ENCODE measurements at regions not wholly inside any gene's neighbourhood (a gene's known extent, or its start where the extent isn't known, plus 50 kb on each side); places are given as distances from the start of the nearest gene placed in this dataset.
"Not testable (repeated sequence)": the region's sequence is repeated elsewhere in the genome, so short reads cannot be mapped to it uniquely, and the experiment has no call there.

DNA sequence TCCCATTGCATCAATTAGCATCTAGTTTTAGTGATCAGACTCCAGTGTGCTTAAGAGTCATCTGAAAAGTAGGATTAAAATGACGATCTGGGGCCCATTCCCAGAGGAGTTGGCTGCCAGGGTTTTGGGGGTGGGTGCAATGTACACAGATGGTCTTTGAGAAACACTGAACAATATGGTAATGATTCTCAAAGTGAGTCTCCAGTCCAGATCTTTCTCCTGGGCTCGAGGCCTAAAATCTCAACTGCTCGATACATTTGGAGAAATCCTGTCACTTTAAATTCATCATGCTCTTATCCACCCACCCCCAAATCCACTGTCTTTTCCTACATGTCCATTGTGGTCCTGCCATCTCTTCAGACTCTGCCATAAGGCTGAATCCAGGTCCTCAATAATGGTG lies 80.7 kb upstream of the MYLIP start:
- CTCF ChIA-PET = no interaction called here
- Mint-ChIP-seq H3K27me3 (peaks cover 3% of the 10 kb centered on the region), H3K4me3 (no peak overlapping the region)

DNA sequence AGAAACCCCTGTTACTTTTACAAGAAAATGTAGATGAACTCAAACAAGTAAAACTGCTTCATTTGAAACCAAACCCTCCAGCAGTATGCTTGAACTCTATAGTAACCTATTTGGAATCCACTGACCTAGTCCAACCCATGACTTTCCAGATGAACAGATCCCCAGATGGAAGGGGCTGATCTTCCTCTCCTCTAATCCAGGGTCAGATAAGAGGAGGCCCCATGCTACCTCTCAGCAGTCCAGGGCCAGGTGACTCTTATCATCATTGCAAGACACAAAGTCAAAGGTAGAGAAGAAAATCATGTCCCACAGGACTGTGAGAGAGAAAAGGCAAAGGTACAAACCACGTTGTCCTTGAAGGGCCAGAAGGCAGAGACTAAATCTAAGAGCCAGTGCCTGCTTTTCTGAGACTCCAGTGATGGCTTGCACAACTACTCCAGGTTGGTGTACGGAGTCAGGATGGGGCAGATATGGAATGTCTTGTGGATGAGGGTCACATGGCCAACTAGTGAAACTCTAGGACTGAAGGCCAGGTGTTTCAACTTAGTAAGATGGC lies 81.4 kb upstream of the MYLIP start:
- no peak overlapping the region for H3K4me3 Mint-ChIP-seq
- CTCF ChIA-PET = no interaction called here
- H3K27ac Mint-ChIP-seq = no peak overlapping the region
- no peaks in the 10 kb centered on the region for H3K4me1 Mint-ChIP-seq
- H3K9me3 Mint-ChIP-seq = no peaks in the 10 kb centered on the region
- no peak for DNase-seq
- H3K27me3 Mint-ChIP-seq = peaks cover 3% of the 10 kb centered on the region
- no peaks in the 10 kb centered on the region for H3K36me3 Mint-ChIP-seq

More for the DNA sequence above, 80.7 kb upstream of the MYLIP start:
- H3K4me1 Mint-ChIP-seq = no peaks in the 10 kb centered on the region
- H3K9me3 Mint-ChIP-seq = no peaks in the 10 kb centered on the region
- no peak for DNase-seq
- H3K36me3 Mint-ChIP-seq = no peaks in the 10 kb centered on the region
- H3K27ac Mint-ChIP-seq = no peak overlapping the region

DNA sequence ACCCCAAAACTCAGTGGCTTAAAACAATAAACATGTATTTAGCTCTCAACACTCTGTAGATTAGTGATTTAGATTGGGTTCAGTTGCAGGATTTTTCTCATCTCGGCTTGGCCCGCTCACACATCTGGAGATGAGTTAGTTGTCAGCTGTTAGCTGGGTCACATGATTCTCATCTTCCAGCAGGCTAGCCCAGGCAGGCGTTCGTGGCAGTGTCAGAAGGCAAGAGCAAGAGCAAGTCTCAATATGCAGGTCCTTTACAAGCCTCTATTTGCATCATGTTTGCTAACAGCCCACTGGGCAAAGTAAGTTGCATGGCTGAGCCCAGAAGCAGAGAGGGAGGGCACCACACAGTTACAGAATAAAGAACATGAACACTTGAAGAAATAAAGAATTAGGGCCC lies 83.6 kb upstream of the MYLIP start:
- Mint-ChIP-seq H3K27ac (no peak overlapping the region), H3K4me3 (no peak overlapping the region), H3K9me3 (no peaks in the 10 kb centered on the region), H3K36me3 (no peaks in the 10 kb centered on the region), H3K4me1 (no peaks in the 10 kb centered on the region), H3K27me3 (no peaks in the 10 kb centered on the region)
- CTCF ChIA-PET = no interaction called here
- no peak for DNase-seq

DNA sequence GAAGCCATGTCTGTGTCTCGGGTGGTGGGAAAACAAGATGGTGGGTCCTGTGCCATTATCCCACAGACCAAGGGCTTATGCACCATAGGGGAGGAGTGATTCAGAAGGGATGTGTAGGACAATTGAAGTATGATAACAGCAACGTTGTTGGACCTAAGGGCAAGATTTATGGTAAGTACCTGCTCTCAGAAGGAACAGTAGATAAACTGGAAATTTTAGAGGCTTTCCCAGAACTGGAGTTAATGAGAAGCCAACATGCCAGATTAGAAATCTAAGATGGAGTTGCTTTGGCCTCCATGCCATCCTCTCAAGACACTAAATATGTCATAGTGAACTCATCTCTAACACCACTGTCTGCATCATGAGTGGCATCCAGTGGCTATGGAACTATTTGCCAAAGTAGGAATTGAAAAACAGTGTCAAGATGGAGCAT lies 84.7 kb upstream of the MYLIP start:
- Mint-ChIP-seq H3K27me3 (peaks cover 4% of the 10 kb centered on the region), H3K27ac (no peak overlapping the region), H3K9me3 (peaks cover 3% of the 10 kb centered on the region), H3K36me3 (no peaks in the 10 kb centered on the region), H3K4me3 (no peak overlapping the region), H3K4me1 (no peaks in the 10 kb centered on the region)
- CTCF ChIA-PET = no interaction called here
- DNase-seq = no peak

DNA sequence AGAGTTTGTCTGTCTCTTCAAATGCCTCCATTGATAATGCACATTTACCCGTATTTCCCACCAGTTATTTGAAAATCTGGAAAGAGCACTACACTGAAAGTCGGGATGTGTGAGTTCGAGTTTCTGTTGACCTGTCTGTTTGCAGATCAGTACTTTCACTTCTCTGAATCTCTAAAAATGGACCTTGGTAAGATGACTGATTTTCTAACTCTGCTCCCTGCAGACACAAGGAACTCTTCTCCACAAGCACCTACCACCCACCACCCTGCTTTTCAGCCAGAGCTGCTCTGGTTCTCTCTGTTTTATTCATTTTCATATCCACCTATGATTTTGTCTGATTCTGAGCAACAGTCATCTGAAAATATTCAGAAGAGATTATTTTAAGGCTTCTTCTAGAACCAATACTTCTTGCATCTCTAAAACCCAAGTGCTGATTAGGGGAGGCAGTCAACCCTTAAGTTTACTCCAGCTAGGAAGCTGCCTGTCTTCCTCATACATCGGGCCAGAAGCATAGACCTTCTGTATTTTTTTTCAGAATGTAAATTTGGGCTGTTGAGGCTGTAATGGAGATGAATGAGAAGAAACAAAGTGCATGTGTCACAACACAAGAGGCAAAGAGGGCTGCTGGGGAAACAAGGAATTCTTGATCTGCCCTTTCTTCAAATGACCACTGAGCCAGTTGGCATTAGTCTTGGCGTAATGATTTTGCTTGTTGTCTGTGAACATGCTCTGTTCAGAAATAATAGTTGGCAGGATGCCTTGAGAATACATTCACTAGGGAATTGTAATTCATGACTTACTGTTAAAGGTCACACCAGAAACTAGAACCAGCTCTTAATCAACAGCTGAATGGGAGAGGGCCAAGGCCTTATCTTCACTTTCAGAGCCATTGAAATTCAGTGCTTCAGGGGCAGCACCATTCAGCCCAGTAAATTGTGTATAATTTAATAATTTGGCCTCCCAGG lies 85.4 kb upstream of the MYLIP start:
- Mint-ChIP-seq H3K4me1 (no peaks in the 10 kb centered on the region), H3K9me3 (peaks cover 3% of the 10 kb centered on the region), H3K4me3 (no peak overlapping the region), H3K27me3 (peaks cover 4% of the 10 kb centered on the region), H3K36me3 (no peaks in the 10 kb centered on the region), H3K27ac (no peak overlapping the region)
- CTCF ChIA-PET = no interaction called here
- no peak for DNase-seq

DNA sequence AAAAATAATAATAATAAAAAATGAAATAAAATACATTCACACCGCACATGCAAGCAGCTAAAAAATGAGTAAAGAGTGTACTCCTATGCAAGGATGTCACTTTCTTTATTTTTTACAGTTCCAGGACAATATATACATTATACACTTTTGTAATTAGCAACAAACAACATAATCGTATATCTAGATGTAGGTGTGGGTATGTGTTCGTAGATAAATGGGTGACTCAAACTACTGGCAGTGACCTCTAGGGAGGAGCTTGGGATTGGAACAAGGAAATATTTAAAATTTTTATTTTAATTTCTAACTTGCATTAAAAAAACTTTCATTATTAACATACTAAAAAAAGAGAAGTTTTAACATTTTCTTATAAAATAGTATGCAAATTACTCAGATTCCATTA lies 86.1 kb upstream of the MYLIP start:
- H3K4me3 Mint-ChIP-seq = no peak overlapping the region
- DNase-seq = no peak
- peaks cover 4% of the 10 kb centered on the region for H3K27me3 Mint-ChIP-seq
- H3K9me3 Mint-ChIP-seq = peaks cover 3% of the 10 kb centered on the region
- H3K36me3 Mint-ChIP-seq = no peaks in the 10 kb centered on the region
- no peaks in the 10 kb centered on the region for H3K4me1 Mint-ChIP-seq
- CTCF ChIA-PET = no interaction called here
- no peak overlapping the region for H3K27ac Mint-ChIP-seq

DNA sequence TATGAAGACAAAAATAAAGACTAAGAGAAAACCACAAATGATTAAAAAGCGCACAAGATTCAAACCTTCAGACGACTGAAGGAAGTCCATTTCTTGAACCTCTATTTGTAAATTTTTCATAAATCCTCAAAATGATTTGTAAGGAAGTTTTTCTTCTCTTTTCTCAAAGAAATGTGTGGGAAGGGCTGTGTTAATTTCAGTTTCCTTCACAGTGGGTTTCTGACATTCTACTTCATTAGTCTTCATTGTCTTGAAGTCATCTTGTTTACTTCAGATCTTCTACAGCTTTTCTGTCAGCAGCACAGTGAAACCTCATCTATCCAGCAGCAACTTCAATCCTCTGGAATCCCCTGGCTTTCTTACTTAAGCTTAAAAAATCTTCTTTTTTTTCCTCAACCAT lies 87.6 kb upstream of the MYLIP start:
- CTCF ChIA-PET = no interaction called here
- no peak for DNase-seq
- peaks cover 4% of the 10 kb centered on the region for H3K27me3 Mint-ChIP-seq
- H3K4me3 Mint-ChIP-seq = no peak overlapping the region
- H3K36me3 Mint-ChIP-seq = no peaks in the 10 kb centered on the region
- no peak overlapping the region for H3K27ac Mint-ChIP-seq
- H3K9me3 Mint-ChIP-seq = peaks cover 3% of the 10 kb centered on the region
- no peaks in the 10 kb centered on the region for H3K4me1 Mint-ChIP-seq

DNA sequence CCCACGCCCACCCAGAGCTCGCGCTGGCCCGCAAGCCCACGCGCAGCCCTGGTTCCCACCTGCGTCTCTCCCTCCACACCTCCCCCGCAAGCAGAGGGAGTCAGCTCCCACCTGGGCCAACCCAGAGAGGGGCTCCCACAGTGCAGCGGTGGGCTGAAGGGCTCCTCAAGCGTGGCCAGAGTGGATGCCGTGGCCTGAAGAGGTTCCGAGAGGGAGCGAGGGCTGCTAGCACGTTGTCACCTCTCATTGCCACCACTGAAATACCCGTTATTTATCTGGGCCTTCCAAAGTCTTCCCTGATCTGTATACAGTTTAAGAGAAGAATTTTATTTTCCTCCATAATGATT lies 88.3 kb upstream of the MYLIP start:
- no peak for DNase-seq
- CTCF ChIA-PET = no interaction called here
- no peak overlapping the region for H3K27ac Mint-ChIP-seq

DNA sequence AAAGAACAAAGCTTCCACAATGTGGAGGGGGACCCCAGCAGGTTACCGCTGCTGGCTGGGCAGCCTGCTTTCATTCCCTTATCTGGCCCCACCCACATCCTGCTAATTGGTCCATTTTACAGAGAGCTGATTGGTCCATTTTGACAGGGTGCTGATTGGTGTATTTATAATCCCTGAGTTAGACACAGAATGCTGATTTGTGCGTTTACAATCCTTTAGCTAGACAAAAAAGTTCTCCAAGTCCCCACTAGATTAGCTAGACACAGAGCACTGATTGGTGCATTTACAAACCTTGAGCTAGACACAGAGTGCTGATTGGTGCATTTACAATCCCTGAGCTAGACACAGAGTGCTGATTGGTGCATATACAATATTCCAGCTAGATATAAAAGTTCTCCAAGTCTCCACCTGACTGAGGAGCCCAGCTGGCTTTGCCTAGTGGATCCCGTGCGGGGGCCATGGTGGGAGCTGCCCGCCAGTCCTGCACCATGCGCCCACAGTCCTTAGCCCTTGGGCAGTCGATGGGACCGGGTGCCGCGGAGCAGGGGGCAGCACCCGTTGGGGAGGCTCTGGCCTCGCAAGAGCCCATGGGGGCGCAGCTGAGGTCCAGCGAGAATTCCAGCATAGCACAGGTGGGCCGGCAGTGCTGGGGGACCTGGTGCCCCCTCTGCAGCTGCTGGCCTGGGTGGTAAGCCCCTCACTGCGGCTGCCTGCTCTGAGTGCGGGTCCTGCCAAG lies 88.8 kb upstream of the MYLIP start:
- H3K4me3 Mint-ChIP-seq, H3K4me1 Mint-ChIP-seq, H3K27ac Mint-ChIP-seq, DNase-seq, H3K9me3 Mint-ChIP-seq, CTCF ChIA-PET, H3K36me3 Mint-ChIP-seq: not testable (repeated sequence)
- H3K27me3 Mint-ChIP-seq = peaks cover 11% of the 10 kb centered on the region

More for the DNA sequence above, 88.3 kb upstream of the MYLIP start:
- Mint-ChIP-seq H3K4me1 (no peaks in the 10 kb centered on the region), H3K9me3 (peaks cover 3% of the 10 kb centered on the region), H3K36me3 (no peaks in the 10 kb centered on the region), H3K27me3 (peaks cover 5% of the 10 kb centered on the region), H3K4me3 (no peak overlapping the region)

DNA sequence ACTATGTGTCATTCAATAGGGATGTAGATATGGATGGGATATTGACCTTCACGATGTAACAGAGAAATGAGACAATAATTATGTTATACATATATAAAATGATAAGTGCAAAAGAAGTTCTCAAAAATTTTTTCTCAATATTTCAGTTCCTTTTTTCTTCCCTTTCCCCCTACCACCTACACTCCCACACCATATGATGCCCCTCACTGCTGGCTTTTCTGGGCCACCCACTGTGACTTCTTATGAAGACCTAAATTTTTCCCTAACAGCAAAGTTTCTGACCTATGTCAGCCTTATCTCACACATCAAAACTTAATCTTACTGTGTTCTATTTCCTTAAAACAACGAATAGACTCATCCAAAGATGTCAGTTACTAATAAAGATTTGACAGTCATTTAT lies 89.9 kb upstream of the MYLIP start:
- no peak for DNase-seq
- H3K27me3 Mint-ChIP-seq = peaks cover 13% of the 10 kb centered on the region
- CTCF ChIA-PET = no interaction called here
- H3K27ac Mint-ChIP-seq = no peak overlapping the region
- H3K4me1 Mint-ChIP-seq = no peaks in the 10 kb centered on the region
- no peak overlapping the region for H3K4me3 Mint-ChIP-seq
- peaks cover 3% of the 10 kb centered on the region for H3K9me3 Mint-ChIP-seq
- H3K36me3 Mint-ChIP-seq = no peaks in the 10 kb centered on the region

DNA sequence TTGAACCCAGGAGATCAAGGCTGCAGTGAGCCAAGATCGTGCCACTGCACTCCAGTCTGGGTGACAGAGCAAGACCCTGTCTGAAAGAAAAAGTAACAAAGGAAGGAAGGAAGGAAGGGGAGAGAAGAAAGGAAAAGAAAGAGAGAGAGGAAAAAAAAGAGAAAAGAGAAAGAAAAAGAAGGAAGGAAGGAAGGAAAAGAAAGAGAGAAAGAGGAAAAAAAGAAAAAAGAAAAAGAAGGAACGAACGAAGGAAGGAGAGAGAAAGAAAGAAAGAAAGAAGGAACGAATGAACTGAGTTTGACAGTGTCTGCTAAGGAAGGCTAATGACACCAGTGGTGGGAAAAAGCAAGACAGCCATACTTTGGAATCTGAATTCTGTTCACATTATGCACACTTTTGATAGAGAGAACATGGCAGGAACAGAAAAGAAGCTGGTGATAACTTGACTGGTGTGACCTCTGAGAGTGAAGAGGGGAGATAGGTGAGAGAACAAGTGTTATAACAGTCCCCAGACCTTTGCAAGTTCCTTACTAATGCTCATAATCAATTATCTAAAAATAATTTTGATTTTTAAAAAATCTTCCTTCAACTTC lies 93.3 kb upstream of the MYLIP start:
- DNase-seq = no peak
- Mint-ChIP-seq H3K9me3 (peaks cover 4% of the 10 kb centered on the region), H3K4me1 (no peaks in the 10 kb centered on the region), H3K4me3 (no peak overlapping the region), H3K27ac (no peak overlapping the region), H3K36me3 (no peaks in the 10 kb centered on the region), H3K27me3 (peaks cover 26% of the 10 kb centered on the region)
- CTCF ChIA-PET = no interaction called here

DNA sequence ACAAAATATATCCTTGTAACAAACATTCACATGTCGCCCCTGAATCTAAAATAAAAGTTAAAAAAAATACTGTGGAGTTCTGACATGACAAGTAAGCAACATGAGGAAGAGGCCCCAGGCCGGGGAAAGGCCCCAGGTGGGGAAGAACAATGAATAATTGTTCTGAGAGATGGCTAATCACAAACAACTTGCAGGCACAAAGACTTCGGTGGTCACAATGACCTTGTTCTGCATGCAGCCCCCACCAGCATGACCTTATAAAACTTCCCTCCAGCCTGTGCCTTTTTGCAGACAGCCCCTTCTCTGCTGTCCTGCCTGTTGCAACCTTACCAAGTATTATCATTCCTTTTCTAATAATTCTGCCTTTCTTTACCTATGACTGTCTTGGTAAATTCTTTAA lies 95.7 kb upstream of the MYLIP start:
- CTCF ChIA-PET = no interaction called here

DNA sequence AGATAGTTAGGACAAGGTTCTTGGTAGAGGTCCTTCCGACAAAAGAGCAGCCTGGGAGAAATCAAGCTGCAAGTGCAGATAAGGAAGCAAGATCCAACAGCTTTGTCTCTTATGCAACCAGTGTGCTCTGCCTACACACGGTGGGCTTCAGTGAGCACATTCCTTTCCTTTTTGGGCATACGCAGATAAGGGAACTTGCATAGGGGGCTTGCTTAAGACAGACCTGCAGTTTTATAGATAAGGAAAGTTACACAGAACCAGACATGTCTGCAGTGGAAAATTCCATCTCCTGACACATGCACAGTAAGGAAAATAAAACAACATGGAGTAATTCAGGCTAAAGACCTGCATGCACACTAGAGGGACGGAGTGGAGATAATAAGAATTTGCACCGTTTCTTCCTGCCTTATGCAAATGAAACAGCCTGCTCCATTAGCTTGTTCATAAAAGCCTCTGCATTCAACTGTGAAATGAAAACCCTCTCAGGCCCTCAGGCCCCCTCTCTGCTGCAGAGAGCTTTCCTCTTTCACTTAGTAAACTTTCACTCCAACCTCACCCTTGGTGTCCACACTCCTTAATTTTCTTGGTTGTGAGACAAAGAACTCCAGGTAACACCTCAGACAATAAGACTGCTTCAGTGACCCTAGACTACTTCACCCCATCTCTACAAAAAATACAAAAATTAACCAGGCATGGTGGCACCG lies 97.5 kb upstream of the MYLIP start:
- Mint-ChIP-seq H3K4me1 (no peaks in the 10 kb centered on the region), H3K9me3 (peaks cover 1% of the 10 kb centered on the region), H3K4me3 (no peak overlapping the region), H3K27me3 (peaks cover 22% of the 10 kb centered on the region), H3K27ac (no peak overlapping the region), H3K36me3 (no peaks in the 10 kb centered on the region)
- DNase-seq = no peak
- CTCF ChIA-PET = interaction anchor here (1.8 kb wide), 1 partner anchor 151 kb away, joined by 4 read pairs; no protein-coding TSS in a partner anchor

More for the DNA sequence above, 95.7 kb upstream of the MYLIP start:
- Mint-ChIP-seq H3K4me1 (no peaks in the 10 kb centered on the region), H3K27me3 (peaks cover 22% of the 10 kb centered on the region), H3K27ac (no peak overlapping the region), H3K9me3 (peaks cover 1% of the 10 kb centered on the region), H3K36me3 (no peaks in the 10 kb centered on the region), H3K4me3 (no peak overlapping the region)
- DNase-seq = no peak

DNA sequence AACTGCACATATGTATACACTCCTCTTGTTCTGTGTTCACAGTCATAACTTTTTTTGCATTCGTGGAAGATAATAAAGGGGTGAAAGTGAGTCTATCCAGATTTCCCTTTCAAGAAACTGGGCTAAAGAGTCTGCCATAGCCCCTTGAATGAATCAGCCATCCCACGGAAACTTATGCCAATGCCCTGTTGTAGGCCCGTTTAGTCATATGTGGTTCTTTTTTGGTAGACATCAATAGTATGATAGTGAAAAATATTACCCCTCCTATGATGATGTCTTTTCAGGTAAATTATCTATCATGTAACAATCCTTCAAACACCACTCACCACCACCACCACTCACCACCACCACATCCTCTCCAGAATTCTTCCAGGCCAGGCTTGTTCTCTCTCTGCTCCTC lies 99.9 kb upstream of the MYLIP start:
- no peak overlapping the region for H3K4me3 Mint-ChIP-seq
- no peaks in the 10 kb centered on the region for H3K36me3 Mint-ChIP-seq
- H3K9me3 Mint-ChIP-seq = peaks cover 1% of the 10 kb centered on the region
- H3K27me3 Mint-ChIP-seq = peaks cover 13% of the 10 kb centered on the region
- no peak overlapping the region for H3K27ac Mint-ChIP-seq
- DNase-seq = no peak
- H3K4me1 Mint-ChIP-seq = no peaks in the 10 kb centered on the region
- CTCF ChIA-PET = no interaction called here
